ENCODE measurements at regions not wholly inside any gene's neighbourhood (a gene's known extent, or its start where the extent isn't known, plus 50 kb on each side); places are given as distances from the start of the nearest gene placed in this dataset.

- Mint-ChIP-seq H3K4me3 (ENCODE audit: unreplicated experiment) (no peak overlapping the region), H3K27me3 (ENCODE audit: insufficient read depth, unreplicated experiment) (no peaks in the 10 kb centered on the region), H3K4me1 (ENCODE audit: insufficient read depth, unreplicated experiment) (no peaks in the 10 kb centered on the region), H3K9me3 (ENCODE audit: unreplicated experiment) (peaks cover 7% of the 10 kb centered on the region), H3K27ac (ENCODE audit: low read depth, unreplicated experiment) (no peak overlapping the region), H3K36me3 (ENCODE audit: insufficient read depth, unreplicated experiment) (no peaks in the 10 kb centered on the region)
- POLR2A ChIA-PET, result no interaction called here
- DNase-seq (ENCODE audit: unreplicated experiment), result no peak
- TF ChIP-seq CTCF (IDR thresholded peaks at IDR 0.05; ENCODE audit: unreplicated experiment), result no peak
- CTCF ChIA-PET, result no interaction called here
- intact Hi-C loops (cut with micrococcal nuclease), result no loop called here
- BruUV-seq (replicated peaks), result no TSS peak
Measured at GRCh38 chr5:105380126-105380525, 1817.5 kb upstream of the NUDT12 start.

GRCh38 chr5:105371169-105371568 lies 1808.6 kb upstream of the NUDT12 start:
- H3K27me3 Mint-ChIP-seq (ENCODE audit: insufficient read depth, unreplicated experiment), result no peaks in the 10 kb centered on the region
- BruUV-seq (replicated peaks), result no TSS peak

GRCh38 chr5:105350486-105351140 lies 1788.0 kb upstream of the NUDT12 start:
- CTCF ChIA-PET, result interaction anchor here (0.6 kb wide), 1 partner anchor 702 kb away, joined by 3 read pairs; no protein-coding TSS in a partner anchor
- H3K9me3 Mint-ChIP-seq (ENCODE audit: unreplicated experiment), result peaks cover 7% of the 10 kb centered on the region
- no peak overlapping the region for H3K4me3 Mint-ChIP-seq (ENCODE audit: unreplicated experiment)
- no TSS peak for BruUV-seq (replicated peaks)
- no peak for TF ChIP-seq CTCF (IDR thresholded peaks at IDR 0.05; ENCODE audit: unreplicated experiment)
- H3K27me3 Mint-ChIP-seq (ENCODE audit: insufficient read depth, unreplicated experiment), result no peaks in the 10 kb centered on the region
- DNase-seq (ENCODE audit: unreplicated experiment), result no peak
- H3K27ac Mint-ChIP-seq (ENCODE audit: low read depth, unreplicated experiment), result no peak overlapping the region
- no peaks in the 10 kb centered on the region for H3K36me3 Mint-ChIP-seq (ENCODE audit: insufficient read depth, unreplicated experiment)
- intact Hi-C loops (cut with micrococcal nuclease), result no loop called here
- no peaks in the 10 kb centered on the region for H3K4me1 Mint-ChIP-seq (ENCODE audit: insufficient read depth, unreplicated experiment)
- POLR2A ChIA-PET, result no interaction called here

More at GRCh38 chr5:105371169-105371568, 1808.6 kb upstream of the NUDT12 start:
- ChIA-PET POLR2A (no interaction called here), CTCF (no interaction called here)
- no peaks in the 10 kb centered on the region for H3K36me3 Mint-ChIP-seq (ENCODE audit: insufficient read depth, unreplicated experiment)
- H3K4me1 Mint-ChIP-seq (ENCODE audit: insufficient read depth, unreplicated experiment), result no peaks in the 10 kb centered on the region
- H3K9me3 Mint-ChIP-seq (ENCODE audit: unreplicated experiment), result peaks cover 5% of the 10 kb centered on the region
- TF ChIP-seq CTCF (IDR thresholded peaks at IDR 0.05; ENCODE audit: unreplicated experiment), result no peak
- DNase-seq (ENCODE audit: unreplicated experiment), result no peak
- intact Hi-C loops (cut with micrococcal nuclease), result no loop called here
- no peak overlapping the region for H3K27ac Mint-ChIP-seq (ENCODE audit: low read depth, unreplicated experiment)
- H3K4me3 Mint-ChIP-seq (ENCODE audit: unreplicated experiment), result no peak overlapping the region

- intact Hi-C loops (cut with micrococcal nuclease), result no loop called here
- no TSS peak for BruUV-seq (replicated peaks)
- Mint-ChIP-seq H3K36me3 (ENCODE audit: insufficient read depth, unreplicated experiment) (no peaks in the 10 kb centered on the region), H3K4me3 (ENCODE audit: unreplicated experiment) (no peak overlapping the region), H3K27me3 (ENCODE audit: insufficient read depth, unreplicated experiment) (no peaks in the 10 kb centered on the region), H3K4me1 (ENCODE audit: insufficient read depth, unreplicated experiment) (no peaks in the 10 kb centered on the region), H3K27ac (ENCODE audit: low read depth, unreplicated experiment) (no peak overlapping the region), H3K9me3 (ENCODE audit: unreplicated experiment) (peaks cover 16% of the 10 kb centered on the region)
- ChIA-PET POLR2A (no interaction called here), CTCF (no interaction called here)
- TF ChIP-seq CTCF (IDR thresholded peaks at IDR 0.05; ENCODE audit: unreplicated experiment), result no peak
- DNase-seq (ENCODE audit: unreplicated experiment), result no peak
Measured at GRCh38 chr5:105331558-105331957, 1769.0 kb upstream of the NUDT12 start.

All from MCF 10A (cell line).